NCI-H2227 (cell line): ENCODE measurements at regions not wholly inside any gene's neighbourhood (a gene's known extent, or its start where the extent isn't known, plus 50 kb on each side); places are given as distances from the start of the nearest gene placed in this dataset.

Experiments
- DNase-seq: peaks from one replicate; lab custom pipeline; 2025; ENCODE audit not compliant: unreplicated experiment; lab: John Stamatoyannopoulos, UW

- DNase-seq = no peak
Measured at GRCh38 chr17:63126607-63127006, 160.6 kb downstream of the TANC2 start.

GRCh38 chr17:63132459-63132911 lies 166.4 kb downstream of the TANC2 start:
- DNase-seq = no peak

GRCh38 chr17:63133491-63133890 lies 167.5 kb downstream of the TANC2 start:
- DNase-seq = no peak

- DNase-seq = no peak
Measured at GRCh38 chr17:63134867-63135266, 168.8 kb downstream of the TANC2 start.

- no peak for DNase-seq
Measured at GRCh38 chr17:63136369-63137012, 170.5 kb downstream of the TANC2 start.

- no peak for DNase-seq
Measured at GRCh38 chr17:63137163-63137562, 171.1 kb downstream of the TANC2 start.

GRCh38 chr17:63138713-63139112 lies 172.7 kb downstream of the TANC2 start:
- no peak for DNase-seq

GRCh38 chr17:63139356-63139755 lies 173.3 kb downstream of the TANC2 start:
- DNase-seq = no peak

- DNase-seq = peak; percentile 7
Measured at GRCh38 chr17:63140255-63140654, 174.2 kb downstream of the TANC2 start.

GRCh38 chr17:63142836-63143235 lies 176.8 kb downstream of the TANC2 start:
- no peak for DNase-seq

GRCh38 chr17:63150490-63150889 lies 184.5 kb downstream of the TANC2 start:
- DNase-seq = no peak

- peak; percentile 3 for DNase-seq
Measured at GRCh38 chr17:63150994-63151464, 185.0 kb downstream of the TANC2 start.

- DNase-seq = no peak
Measured at GRCh38 chr17:63151941-63152523, 186.0 kb downstream of the TANC2 start.

GRCh38 chr17:63153488-63153887 lies 187.5 kb downstream of the TANC2 start:
- DNase-seq = no peak

- DNase-seq = no peak
Measured at GRCh38 chr17:63154586-63155244, 188.7 kb downstream of the TANC2 start.

- no peak for DNase-seq
Measured at GRCh38 chr17:63156986-63157385, 191.0 kb downstream of the TANC2 start.

- DNase-seq = no peak
Measured at GRCh38 chr17:63162406-63163157, 196.5 kb downstream of the TANC2 start.

- DNase-seq = no peak
Measured at GRCh38 chr17:63163158-63163520, 197.1 kb downstream of the TANC2 start.

GRCh38 chr17:63165400-63165799 lies 199.4 kb downstream of the TANC2 start:
- no peak for DNase-seq

- DNase-seq = no peak
Measured at GRCh38 chr17:63170795-63171194, 204.8 kb downstream of the TANC2 start.
